Activated naive CD8-positive, alpha-beta T cell treated with anti-CD3 and anti-CD28 coated beads, Interleukin-2, amount 10 ng/mL, durations not matched to agents 7 days and 5 days (primary cell): ENCODE measurements at regions not wholly inside any gene's neighbourhood (a gene's known extent, or its start where the extent isn't known, plus 50 kb on each side); places are given as distances from the start of the nearest gene placed in this dataset.
"Not testable (repeated sequence)": the region's sequence is repeated elsewhere in the genome, so short reads cannot be mapped to it uniquely, and the experiment has no call there.

Experiments used
- ATAC-seq: fragments of 150-1000 bp; cut with Tn5 transposase; one replicate; pipeline ENCODE4 v1.10.0; 2021; ENCODE audit warnings: low read depth, moderate library complexity
- POLR2A ChIA-PET: fragments of 350-600 bp; sonication (Branson Sonifier 250); formaldehyde crosslinking; loops from one replicate; lab custom pipeline; 2021; ENCODE audit warnings: antibody characterized with exemption; lab: Charles Lee
- DNase-seq: peaks from one replicate; pipeline ENCODE4 v3.0.0; 2021
- H3K27ac Mint-ChIP-seq: one replicate; pipeline ENCODE4 v1.8.0; 2022; ENCODE audit warnings: mild to moderate bottlenecking, mixed read lengths
- H3K27me3 Mint-ChIP-seq: one replicate; pipeline ENCODE4 v1.8.0; 2022; ENCODE audit warnings: mild to moderate bottlenecking, moderate library complexity, mixed read lengths
- H3K36me3 Mint-ChIP-seq: one replicate; pipeline ENCODE4 v1.8.0; 2021; ENCODE audit warnings: mild to moderate bottlenecking, mixed read lengths
- H3K4me1 Mint-ChIP-seq: one replicate; pipeline ENCODE4 v1.8.0; 2021; ENCODE audit warnings: mixed read lengths
- H3K4me3 Mint-ChIP-seq: one replicate; pipeline ENCODE4 v1.8.0; 2022; ENCODE audit warnings: mild to moderate bottlenecking, moderate library complexity, mixed read lengths
- H3K9me3 Mint-ChIP-seq: one replicate; pipeline ENCODE4 v1.8.0; 2021; ENCODE audit warnings: mixed read lengths

DNA sequence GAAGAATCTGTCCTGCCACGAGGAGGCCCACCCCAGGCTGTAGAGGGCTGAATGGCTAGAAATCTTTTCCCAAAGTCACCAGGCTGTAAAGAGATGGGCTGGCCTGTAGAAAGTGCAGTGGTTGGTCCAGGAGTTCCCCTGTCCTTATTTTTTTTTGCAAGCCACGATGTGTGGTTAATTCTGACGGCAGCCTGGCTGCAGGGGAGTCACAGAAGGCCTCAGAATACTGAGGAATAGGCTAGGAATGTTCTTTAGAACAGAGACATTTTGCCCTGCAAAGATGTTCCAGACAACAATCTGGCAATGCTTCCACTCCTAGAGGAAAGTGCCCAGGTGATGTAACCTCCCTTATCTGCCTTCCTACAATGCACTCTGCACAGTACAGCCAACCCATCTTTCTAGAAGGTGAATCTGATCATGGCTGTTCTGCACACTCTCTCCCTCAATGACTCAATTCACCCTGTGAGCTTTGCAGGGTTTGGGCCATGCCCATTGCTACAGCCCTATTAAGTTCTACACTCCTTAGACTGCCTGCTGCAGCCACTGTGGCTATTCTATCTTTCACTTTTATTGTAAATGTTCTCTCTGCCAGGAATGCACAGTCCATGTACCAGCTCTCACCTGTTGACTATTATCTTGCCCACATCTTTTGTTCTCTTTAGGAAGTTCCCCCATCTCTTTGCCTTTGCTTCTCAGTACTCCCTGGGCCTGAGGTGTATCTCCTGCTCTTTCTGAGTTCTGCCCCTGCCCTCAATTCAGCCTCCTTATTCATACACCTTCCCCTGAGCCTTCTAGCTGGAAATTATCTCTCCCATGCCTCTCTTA, 377.8 kb upstream of the CLINT1 start:
- Mint-ChIP-seq H3K9me3 (peaks cover 3% of the 10 kb centered on the region), H3K27me3 (no peaks in the 10 kb centered on the region), H3K36me3 (no peaks in the 10 kb centered on the region), H3K4me1 (peaks cover 5% of the 10 kb centered on the region), H3K27ac (no peak overlapping the region), H3K4me3 (no peak overlapping the region)
- ATAC-seq (no peak), DNase-seq (no peak)
- POLR2A ChIA-PET, result no interaction called here

DNA sequence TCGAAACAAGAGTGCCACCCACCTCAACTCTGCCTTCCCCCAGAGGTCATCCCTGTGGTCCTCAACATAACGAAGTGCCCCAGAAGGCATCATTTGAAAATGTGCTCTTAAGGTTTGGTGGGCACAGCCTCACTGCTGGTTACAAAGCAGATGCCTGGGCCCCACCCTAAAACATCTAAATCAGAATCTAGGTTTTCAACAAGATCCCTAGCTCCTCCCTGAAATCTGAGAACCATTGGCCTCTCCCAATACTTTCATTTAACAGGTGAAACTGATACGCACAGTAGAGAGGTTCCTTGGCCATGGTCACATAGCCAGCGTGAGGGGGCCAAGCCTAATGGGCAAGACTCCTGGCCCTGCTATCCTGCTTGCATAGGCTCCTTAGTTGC, 376.2 kb upstream of the CLINT1 start:
- no peak for DNase-seq
- no peaks in the 10 kb centered on the region for H3K36me3 Mint-ChIP-seq

DNA sequence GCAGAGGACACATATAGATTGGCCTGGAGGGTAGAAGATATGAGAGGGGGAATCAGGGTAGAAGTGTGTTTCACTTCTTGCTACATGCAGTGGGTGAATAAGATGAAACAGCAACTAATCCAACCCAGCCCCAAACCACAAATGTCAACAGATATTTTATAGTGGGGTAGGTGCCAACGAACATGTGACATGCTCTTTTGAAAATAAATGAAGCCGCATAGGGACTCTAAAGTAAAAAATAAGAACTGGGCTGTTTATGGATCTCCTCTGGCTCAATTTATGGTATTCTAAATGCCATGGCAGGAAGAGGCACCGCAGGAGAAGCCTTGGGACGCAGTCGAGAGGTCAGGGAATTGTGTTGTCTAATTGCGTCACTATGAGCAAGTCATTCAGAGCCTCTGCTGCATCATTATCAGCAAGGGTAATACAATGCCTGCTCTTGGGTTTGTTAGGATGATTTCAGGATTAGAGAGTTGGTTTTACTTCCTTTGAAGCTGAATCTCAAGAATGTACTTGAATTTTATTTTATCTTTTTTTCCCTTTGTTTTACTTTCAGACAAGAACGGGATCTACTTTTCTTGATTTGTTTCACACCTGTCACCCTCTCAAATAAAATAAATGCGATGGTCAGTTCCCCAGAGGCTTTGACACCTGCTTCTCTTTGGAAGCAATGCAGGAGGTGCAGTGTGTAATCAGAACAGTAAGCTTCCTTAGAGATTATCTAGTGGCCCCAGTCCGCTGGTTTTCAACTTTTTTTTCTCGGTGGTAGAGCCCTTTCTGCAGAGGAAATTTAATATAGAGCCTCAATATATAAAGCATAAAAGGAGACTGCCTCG, 375.6 kb upstream of the CLINT1 start:
- Mint-ChIP-seq H3K36me3 (no peaks in the 10 kb centered on the region), H3K27ac (no peak overlapping the region), H3K9me3 (peaks cover 4% of the 10 kb centered on the region), H3K27me3 (no peaks in the 10 kb centered on the region), H3K4me3 (no peak overlapping the region), H3K4me1 (peaks cover 5% of the 10 kb centered on the region)
- POLR2A ChIA-PET, result no interaction called here
- no peak for DNase-seq
- no peak for ATAC-seq

More for the DNA sequence above, 376.2 kb upstream of the CLINT1 start:
- ATAC-seq, result no peak
- POLR2A ChIA-PET, result no interaction called here
- Mint-ChIP-seq H3K27ac (no peak overlapping the region), H3K4me3 (no peak overlapping the region), H3K9me3 (peaks cover 3% of the 10 kb centered on the region), H3K27me3 (no peaks in the 10 kb centered on the region), H3K4me1 (peaks cover 5% of the 10 kb centered on the region)

DNA sequence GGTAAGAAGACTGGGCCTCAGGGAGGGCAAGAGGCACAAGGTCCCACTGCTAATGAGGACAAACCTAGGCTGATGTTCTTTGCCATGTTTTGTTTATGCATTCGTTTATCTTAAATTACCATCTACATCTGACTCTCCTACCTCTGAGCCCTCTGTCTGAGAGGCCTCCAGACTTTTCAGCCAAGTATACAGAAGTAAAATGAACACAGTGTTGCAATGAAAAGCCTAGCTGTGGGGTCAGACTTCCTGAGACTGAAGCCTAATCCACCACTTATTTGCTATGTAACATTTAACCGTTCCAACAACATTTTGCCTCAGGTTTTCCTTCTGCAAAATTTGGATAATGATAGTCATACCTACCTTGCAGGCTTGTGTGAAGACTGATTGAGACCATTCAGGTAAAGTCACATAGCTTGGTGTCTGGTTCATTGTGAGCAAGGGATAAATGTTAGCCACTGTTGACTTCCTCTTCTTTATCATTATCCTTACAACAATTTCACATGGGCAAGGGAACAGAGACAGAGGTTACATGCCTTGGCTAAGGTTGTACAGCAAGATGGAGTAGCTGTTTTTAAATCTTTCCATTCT, 374.9 kb upstream of the CLINT1 start:
- H3K4me1 Mint-ChIP-seq, result peaks cover 5% of the 10 kb centered on the region
- no peaks in the 10 kb centered on the region for H3K36me3 Mint-ChIP-seq
- DNase-seq, result no peak
- no peak overlapping the region for H3K27ac Mint-ChIP-seq
- POLR2A ChIA-PET, result no interaction called here
- no peak for ATAC-seq
- no peaks in the 10 kb centered on the region for H3K27me3 Mint-ChIP-seq
- H3K4me3 Mint-ChIP-seq, result no peak overlapping the region
- H3K9me3 Mint-ChIP-seq, result peaks cover 6% of the 10 kb centered on the region

DNA sequence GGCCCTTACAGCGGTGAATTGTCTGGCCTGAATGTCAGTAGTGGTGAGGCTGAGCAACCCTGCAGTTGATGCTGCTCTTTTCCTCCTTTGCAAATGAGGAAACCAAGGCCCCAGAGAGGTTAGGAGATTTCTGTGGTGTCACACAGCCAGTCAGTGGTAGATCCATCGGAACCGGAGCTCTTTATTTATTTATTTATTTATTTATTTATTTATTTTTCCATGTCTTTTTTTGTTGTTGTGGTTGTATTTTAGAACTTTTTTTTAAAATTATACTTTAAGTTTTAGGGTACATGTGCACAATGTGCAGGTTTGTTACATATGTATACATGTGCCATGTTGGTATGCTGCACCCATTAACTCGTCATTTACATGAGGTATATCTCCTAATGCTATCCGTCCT, 368.4 kb upstream of the CLINT1 start:
- H3K27me3 Mint-ChIP-seq, H3K4me1 Mint-ChIP-seq, ATAC-seq, DNase-seq, H3K9me3 Mint-ChIP-seq, H3K36me3 Mint-ChIP-seq, H3K27ac Mint-ChIP-seq, H3K4me3 Mint-ChIP-seq, POLR2A ChIA-PET: not testable (repeated sequence)

DNA sequence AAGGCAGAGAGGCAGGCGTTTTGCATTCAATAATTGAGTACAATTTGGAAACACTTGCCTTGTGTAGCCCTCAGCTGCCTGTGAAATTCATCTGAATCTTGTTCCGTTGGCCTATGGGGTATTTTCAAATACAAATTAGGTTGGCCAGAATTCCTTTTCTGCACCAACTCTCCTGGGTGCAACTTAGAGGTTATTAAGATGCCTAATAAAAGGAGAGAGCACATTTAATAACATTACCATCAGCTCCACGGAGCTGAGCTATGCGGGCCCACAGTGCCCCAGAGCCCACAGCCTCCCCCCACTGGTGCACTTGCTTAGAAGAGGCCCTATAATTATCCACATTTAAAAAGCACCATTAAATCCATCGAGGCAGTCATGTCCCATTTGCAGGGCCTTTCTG, 367.6 kb upstream of the CLINT1 start:
- H3K9me3 Mint-ChIP-seq, result peaks cover 6% of the 10 kb centered on the region
- no peak for DNase-seq
- ATAC-seq, result no peak
- no peak overlapping the region for H3K4me3 Mint-ChIP-seq
- H3K4me1 Mint-ChIP-seq, result no peaks in the 10 kb centered on the region
- POLR2A ChIA-PET, result no interaction called here
- no peak overlapping the region for H3K27ac Mint-ChIP-seq
- no peaks in the 10 kb centered on the region for H3K27me3 Mint-ChIP-seq
- H3K36me3 Mint-ChIP-seq, result no peaks in the 10 kb centered on the region

DNA sequence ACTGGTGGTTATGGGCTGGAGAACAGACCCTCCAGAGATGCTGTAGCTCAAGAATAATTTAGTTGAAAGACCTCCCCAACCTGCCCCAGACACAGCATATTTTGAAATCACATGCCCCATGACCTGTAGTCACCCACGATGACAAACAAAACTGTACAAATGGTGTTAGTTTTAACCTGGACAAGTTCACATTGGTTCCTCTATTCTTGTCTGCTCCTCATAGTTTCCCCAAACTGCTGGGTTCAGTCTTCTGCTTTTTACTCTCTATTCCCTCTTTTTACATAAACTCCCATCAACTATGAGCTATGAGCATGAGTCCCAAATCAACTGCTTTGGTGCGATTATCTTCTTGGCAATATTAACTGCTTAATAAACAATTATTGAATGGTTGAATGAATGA, 365.3 kb upstream of the CLINT1 start:
- Mint-ChIP-seq H3K9me3 (peaks cover 4% of the 10 kb centered on the region), H3K36me3 (no peaks in the 10 kb centered on the region), H3K4me1 (no peaks in the 10 kb centered on the region), H3K4me3 (no peak overlapping the region), H3K27me3 (no peaks in the 10 kb centered on the region), H3K27ac (no peak overlapping the region)
- ATAC-seq (no peak), DNase-seq (no peak)
- POLR2A ChIA-PET, result no interaction called here

DNA sequence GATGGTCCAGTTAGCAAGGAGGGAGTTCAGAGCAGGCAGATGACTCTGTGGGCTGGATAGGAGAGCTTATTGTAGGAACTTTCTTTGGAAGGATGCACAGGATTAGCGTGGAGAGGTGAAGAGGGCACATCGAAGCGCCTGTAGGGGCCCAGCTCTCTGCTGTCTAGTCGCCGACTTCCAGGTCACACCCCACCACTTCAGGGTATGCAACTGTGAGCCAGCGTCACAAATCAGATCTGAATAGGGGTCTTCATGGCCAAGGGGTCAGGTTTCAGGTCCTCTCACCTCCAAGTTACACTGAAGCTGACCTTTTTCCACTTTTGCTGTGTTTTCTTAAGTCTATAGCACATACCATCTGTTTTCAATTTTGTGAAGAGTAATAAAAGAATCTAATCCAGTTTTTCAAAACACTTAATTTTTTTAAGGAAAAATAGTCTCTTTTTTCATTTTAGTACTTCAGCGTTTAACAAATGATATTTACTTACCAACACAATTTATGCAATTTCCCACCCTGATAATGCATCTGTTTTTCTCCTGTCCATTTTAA, 364.2 kb upstream of the CLINT1 start:
- POLR2A ChIA-PET, result no interaction called here
- no peak for ATAC-seq
- Mint-ChIP-seq H3K27me3 (no peaks in the 10 kb centered on the region), H3K4me1 (no peaks in the 10 kb centered on the region), H3K4me3 (no peak overlapping the region), H3K36me3 (no peaks in the 10 kb centered on the region), H3K27ac (no peak overlapping the region), H3K9me3 (peaks cover 4% of the 10 kb centered on the region)
- DNase-seq, result no peak

DNA sequence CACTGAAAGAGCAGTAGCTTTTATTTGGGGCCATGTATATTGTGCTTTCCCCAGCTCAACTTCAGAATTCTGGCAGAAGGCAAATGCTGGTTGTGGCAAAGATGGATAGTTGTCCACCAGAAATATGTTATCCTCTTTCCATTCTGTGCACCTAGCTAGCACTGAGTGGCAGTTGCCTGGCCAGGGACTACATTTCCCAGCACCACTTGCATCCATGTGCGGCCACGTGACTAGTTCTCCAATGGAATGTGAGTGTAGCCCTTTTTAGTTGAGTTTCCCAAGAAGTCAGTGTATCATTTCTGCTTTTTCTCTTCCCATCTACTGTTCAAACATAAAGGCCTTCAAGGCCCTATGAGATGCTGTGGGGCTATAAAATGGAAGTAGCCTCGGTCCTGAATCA, 354.0 kb upstream of the CLINT1 start:
- Mint-ChIP-seq H3K36me3 (no peaks in the 10 kb centered on the region), H3K9me3 (peaks cover 5% of the 10 kb centered on the region), H3K4me3 (no peak overlapping the region), H3K4me1 (no peaks in the 10 kb centered on the region), H3K27me3 (peaks cover 1% of the 10 kb centered on the region), H3K27ac (no peak overlapping the region)
- POLR2A ChIA-PET, result no interaction called here
- ATAC-seq (no peak), DNase-seq (no peak)

DNA sequence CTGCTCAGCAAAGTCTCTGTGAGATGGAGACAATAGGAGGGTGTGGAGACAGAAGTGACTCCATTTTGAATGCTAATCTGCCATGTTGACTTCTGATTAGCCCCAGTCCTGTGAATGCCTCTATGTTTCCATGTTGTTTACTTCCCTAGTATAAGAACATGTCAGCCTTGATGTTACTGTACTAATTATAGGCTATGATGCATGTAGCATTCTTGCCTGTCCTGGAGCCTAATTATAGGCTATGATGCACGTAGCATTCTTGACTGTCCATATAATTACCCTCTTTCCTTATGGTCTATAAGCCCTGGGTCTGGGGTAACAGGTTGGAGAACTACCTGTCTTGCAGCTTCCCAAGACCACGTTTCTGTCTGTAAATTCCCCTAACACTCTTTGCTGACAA, 353.3 kb upstream of the CLINT1 start:
- H3K9me3 Mint-ChIP-seq, result peaks cover 1% of the 10 kb centered on the region
- no peak for ATAC-seq
- peaks cover 1% of the 10 kb centered on the region for H3K27me3 Mint-ChIP-seq
- no peaks in the 10 kb centered on the region for H3K4me1 Mint-ChIP-seq
- POLR2A ChIA-PET, result no interaction called here
- no peaks in the 10 kb centered on the region for H3K36me3 Mint-ChIP-seq
- no peak overlapping the region for H3K27ac Mint-ChIP-seq
- no peak for DNase-seq
- H3K4me3 Mint-ChIP-seq, result no peak overlapping the region

DNA sequence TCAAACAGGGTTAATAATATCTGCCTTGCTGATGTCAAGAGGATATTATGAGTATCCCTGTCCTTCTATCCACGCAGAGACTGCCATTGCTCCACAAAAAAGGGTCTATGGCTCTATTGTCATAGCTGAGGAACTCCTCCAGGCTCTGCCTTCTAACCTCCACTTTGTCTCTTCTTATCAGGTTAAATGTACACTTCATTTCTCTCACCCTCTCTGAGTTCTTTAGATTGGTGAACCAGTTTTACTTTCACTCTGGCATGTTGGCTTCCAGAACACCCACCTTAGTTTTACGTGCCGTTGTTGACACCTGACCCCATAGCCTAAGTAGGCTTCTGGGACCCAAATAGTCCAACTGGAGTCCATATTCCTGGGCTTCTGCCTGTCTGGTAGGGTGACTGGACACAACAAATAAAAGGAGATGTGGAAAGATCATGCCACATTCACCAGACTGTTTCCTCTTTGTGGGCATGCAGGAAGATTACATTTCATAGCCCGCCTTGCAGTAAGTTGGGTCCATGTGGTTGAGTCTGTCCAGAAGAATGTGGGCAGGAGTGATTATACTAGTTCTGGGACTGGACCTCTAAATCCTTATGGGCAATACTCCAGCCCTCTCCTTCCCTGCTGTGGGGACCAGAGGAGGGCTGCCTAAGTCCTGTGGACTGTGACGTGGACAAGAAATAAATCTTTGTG, 350.4 kb upstream of the CLINT1 start:
- Mint-ChIP-seq H3K4me1 (no peaks in the 10 kb centered on the region), H3K9me3 (no peaks in the 10 kb centered on the region), H3K4me3 (no peak overlapping the region), H3K27ac (no peak overlapping the region), H3K36me3 (no peaks in the 10 kb centered on the region), H3K27me3 (no peaks in the 10 kb centered on the region)
- DNase-seq (no peak), ATAC-seq (no peak)
- POLR2A ChIA-PET, result no interaction called here

DNA sequence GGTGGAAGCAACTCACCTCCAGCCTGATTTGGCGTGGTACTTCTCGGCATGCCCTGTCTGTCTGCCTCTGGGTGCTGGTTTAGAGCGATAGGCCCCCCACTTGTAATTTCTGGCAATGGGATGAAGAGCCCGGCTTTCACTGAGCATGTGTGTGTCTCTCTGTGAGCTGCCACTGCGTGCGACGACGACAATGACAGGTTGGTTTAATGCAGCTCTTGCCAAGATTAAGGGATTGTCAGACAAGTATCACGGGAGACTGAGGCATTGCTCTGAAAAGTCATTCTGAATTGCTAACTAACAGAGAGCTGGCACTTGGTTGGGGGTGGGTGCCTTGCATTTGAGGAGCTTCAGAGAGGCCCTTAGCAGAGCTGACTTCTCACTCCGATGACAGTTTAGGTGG, 348.8 kb upstream of the CLINT1 start:
- Mint-ChIP-seq H3K27ac (no peak overlapping the region), H3K27me3 (no peaks in the 10 kb centered on the region), H3K36me3 (no peaks in the 10 kb centered on the region), H3K4me3 (no peak overlapping the region), H3K9me3 (no peaks in the 10 kb centered on the region), H3K4me1 (no peaks in the 10 kb centered on the region)
- POLR2A ChIA-PET, result no interaction called here
- ATAC-seq, result no peak
- DNase-seq, result no peak

DNA sequence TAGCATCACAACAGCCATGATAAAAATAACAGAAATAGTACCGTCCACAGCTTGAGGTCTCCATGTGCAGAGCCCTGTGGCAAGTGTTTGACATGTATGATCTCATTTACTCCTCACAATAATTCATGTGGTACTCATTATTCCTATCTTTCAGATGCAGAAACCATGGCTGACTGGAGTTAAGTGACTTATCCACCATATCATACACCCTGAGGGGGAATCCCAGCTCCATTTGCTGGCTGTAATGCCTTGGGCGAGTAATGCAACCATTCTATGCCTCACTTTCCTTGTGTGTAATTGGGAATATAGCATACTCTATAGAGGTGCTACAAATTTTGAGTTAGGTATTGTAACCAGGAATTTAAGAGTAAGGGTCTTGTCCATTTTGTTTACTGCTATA, 347.0 kb upstream of the CLINT1 start:
- Mint-ChIP-seq H3K27me3 (no peaks in the 10 kb centered on the region), H3K4me1 (no peaks in the 10 kb centered on the region), H3K36me3 (no peaks in the 10 kb centered on the region), H3K4me3 (no peak overlapping the region), H3K9me3 (no peaks in the 10 kb centered on the region), H3K27ac (no peak overlapping the region)
- ATAC-seq (no peak), DNase-seq (no peak)
- POLR2A ChIA-PET, result no interaction called here
